H4 (cell line): ENCODE measurements at regions not wholly inside any gene's neighbourhood (a gene's known extent, or its start where the extent isn't known, plus 50 kb on each side); places are given as distances from the start of the nearest gene placed in this dataset.
"Not testable (repeated sequence)": the region's sequence is repeated elsewhere in the genome, so short reads cannot be mapped to it uniquely, and the experiment has no call there.

Experiments
- DNase-seq: peaks from one replicate; pipeline ENCODE4 v3.0.0-alpha.2; 2015; ENCODE audit warnings: low spot score

DNA sequence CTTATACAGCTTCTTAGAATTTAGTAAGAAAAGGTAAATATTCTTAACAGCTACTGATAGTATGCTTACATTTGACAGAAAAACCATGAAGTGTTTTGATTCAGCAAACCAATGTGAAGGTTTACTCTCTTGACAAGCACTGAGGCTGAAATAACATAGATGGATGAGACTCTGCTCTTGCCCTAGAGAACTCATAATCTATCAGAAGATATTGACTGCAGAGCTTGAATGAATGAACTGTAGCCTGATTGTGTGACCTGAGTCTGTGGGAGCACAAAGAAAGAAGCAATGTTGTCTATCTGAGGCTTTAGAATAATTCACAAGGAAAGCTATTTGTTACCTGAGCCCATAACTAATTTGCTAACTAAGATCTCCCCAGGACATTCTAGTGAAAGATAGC lies 1235.3 kb downstream of the OLFM4 start:
- DNase-seq = no peak

GRCh38 chr13:54267253-54267668 lies 1238.6 kb downstream of the OLFM4 start:
- not testable (repeated sequence) for DNase-seq

DNA sequence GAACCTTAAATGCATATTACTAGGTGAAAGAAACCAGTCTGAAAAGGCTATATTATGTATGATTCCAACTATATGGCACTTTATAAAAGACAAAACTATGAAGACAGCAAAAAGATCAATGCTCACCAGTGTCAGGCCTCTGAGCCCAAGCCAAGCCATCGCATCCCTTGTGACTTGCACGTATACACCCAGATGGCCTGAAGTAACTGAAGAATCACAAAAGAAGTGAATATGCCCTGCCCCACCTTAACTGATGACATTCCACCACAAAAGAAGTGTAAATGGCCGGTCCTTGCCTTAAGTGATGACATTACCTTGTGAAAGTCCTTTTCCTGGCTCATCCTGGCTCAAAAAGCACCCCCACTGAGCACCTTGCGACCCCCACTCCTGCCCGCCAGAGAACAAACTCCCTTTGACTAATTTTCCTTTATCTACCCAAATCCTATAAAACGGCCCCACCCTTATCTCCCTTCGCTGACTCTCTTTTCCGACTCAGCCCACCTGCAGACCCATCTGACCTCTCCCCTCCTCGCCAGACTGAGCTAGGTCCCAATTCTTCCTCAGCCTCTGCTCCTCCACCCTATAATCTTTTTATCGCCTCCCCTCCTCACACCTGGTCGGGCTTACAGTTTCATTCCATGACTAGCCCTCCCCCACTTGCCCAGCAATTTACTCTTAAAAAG lies 1239.5 kb downstream of the OLFM4 start:
- DNase-seq = not testable (repeated sequence)

- DNase-seq = no peak
Measured at GRCh38 chr13:54287062-54287764, 1258.6 kb downstream of the OLFM4 start.

DNA sequence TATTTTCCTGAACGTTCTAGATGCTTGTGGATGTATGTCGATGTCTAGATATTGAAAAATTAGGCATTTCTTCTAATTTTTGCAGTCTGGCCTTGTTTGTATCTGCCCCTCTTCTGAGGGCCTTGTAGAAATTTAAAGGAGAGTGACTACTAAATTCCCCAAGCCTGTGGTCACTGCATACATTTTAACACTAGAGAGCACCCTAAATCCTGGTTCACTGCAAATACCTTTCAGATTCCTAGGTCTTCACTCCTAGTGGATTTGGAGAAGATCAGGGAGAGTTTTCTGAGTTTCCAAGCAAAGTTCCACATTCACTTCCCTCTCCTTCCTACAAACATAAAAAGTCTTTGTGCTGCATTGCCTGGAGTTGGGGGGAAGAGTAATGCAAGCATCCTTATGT lies 1272.5 kb downstream of the OLFM4 start:
- DNase-seq = no peak

DNA sequence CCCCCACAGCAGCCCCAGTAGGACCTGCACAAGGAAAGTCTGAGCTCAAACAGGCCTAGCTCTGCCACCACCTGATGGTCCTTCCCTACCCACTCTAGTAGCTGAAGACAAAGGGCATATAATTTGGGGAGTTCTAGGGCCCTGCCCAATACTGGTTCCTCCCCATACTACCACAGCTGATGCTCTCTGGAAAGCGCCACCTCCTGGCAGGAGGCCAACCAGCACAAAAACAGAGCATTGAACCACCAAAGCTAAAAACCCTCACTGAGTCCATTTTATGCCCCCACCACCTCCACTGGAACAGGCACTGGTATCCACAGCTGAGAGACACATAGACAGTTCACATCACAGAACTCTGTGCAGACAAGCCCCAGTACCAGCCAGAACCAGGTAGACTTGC lies 1276.8 kb downstream of the OLFM4 start:
- DNase-seq = no peak

DNA sequence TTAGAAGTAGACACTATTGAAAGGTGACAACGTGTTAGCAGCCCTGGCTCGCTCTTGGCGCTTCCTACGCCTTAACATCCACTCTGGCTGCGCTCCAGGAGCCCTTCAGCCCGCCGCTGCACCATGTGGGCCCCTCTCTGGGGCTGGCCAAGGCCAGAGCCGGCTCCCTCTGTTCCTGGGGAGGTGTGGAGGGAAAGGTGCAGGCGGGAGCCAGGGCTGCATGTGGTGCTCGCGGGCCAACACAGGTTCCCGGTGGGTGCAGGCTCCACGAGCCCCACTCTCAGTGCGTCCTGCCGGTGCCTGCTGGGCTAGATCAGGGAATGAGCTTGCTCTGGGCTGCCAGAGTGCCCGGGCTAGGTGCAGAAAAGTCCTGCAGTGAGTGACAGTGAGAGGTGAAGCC lies 1284.3 kb downstream of the OLFM4 start:
- DNase-seq = no peak

- DNase-seq = no peak
Measured at GRCh38 chr13:54317722-54318121, 1289.1 kb downstream of the OLFM4 start.

GRCh38 chr13:54337540-54337939 lies 1308.9 kb downstream of the OLFM4 start:
- DNase-seq = no peak

DNA sequence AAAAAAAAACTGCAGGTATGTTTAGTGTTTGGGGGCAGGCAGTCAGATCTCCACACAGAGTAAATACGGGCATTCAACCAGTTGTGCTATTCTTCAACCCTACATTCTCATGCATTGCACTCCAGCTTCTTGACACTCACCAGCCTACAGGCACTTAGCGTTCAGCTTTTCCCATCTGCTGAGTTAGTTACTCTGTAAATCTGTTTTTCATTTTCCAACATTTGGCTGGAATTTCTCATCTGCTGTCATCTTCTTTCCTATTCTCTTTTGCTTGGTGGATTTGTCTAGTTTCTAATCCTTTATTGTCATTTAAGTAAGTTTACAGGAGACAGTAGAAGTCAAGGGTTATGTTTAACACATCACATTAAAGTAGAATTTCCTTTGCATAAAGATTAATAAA lies 1318.9 kb downstream of the OLFM4 start:
- DNase-seq = no peak

GRCh38 chr13:54356209-54356608 lies 1327.6 kb downstream of the OLFM4 start:
- DNase-seq = no peak

GRCh38 chr13:54356849-54357248 lies 1328.2 kb downstream of the OLFM4 start:
- DNase-seq = no peak

- no peak for DNase-seq
Measured at GRCh38 chr13:54357284-54357933, 1328.8 kb downstream of the OLFM4 start.

GRCh38 chr13:54361460-54361859 lies 1332.8 kb downstream of the OLFM4 start:
- no peak for DNase-seq

DNA sequence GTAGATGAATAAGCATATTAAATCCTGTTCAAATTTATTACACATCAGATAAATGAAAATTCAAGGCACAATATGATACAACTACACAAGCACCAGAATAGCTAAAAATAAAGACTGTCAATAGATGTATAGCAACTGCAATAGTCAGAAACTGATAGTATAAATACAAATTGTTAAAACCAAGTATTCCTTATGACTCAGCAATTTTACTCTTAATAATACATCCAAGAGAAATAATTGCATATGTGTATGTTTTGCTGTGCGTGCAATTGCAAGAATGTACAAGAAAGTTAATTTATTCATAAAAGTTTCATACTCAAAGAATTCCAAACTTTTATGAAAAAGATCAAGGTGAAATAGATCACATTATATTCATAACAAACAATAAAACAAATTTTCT lies 1338.1 kb downstream of the OLFM4 start:
- no peak for DNase-seq

GRCh38 chr13:54367639-54368271 lies 1339.1 kb downstream of the OLFM4 start:
- DNase-seq = no peak

DNA sequence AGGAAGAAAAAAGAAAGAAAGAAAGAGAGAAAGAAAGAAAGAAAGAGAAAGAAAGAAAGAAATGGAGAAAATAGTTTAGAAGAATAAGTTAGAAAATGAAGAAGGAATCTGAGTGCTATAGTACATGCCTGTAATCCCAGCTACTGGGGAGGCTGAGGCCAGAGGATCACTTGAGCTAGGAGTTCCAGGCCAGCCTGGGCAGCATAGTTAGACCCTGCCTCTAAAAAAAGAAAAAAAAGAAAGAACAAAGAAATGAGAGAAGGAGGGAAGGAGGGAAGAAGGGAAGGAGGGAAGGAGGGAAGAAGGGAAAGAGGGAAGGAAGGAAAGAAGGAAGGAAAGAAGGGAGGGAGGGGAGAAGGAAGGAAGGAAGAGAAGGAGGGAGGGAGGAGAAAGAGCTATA lies 1339.8 kb downstream of the OLFM4 start:
- DNase-seq = no peak

- DNase-seq = no peak
Measured at GRCh38 chr13:54373211-54373610, 1344.6 kb downstream of the OLFM4 start.

GRCh38 chr13:54379461-54379860 lies 1350.8 kb downstream of the OLFM4 start:
- no peak for DNase-seq

DNA sequence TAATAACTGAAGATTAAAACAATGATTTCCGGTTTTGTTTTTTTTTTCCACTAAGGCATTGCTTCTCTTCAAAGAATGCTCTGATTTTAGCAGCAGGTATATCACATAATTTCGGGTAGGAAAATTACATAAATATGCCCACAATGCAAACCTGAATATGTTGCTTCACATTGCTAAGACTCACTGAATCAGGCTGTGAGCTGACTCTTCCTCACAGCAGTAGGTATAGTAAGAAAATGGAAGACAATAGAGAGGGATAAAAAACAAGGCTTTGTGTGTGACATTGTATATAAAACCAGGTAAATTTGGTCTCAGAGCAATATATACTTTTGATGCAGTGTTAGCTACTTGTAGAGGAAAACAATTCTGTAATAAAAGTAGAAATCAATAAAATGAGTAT lies 1355.0 kb downstream of the OLFM4 start:
- no peak for DNase-seq

GRCh38 chr13:54387625-54388024 lies 1359.0 kb downstream of the OLFM4 start:
- DNase-seq = no peak

DNA sequence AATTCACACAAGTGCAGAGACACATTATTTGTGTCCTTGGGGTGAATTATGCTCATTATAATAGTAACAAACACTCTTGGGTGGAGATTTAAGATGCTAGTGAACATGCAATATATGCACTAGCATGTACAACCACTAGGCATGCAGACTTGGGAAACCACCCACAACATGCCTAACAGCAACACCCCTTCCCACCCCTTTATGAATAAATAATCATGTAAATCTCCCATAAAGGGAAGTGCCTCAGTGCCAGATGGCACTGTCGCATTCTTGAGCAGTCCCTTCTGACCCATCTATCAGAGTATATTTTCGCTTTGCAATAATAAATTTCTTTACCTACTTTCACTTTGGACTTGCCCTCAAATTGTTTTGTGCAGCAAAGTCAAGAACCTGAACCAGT lies 1362.2 kb downstream of the OLFM4 start:
- no peak for DNase-seq
